ENCODE measurements at regions not wholly inside any gene's neighbourhood (a gene's known extent, or its start where the extent isn't known, plus 50 kb on each side); places are given as distances from the start of the nearest gene placed in this dataset.

- Histone ChIP-seq H3K36me3 (ENCODE audit: control insufficient read depth, insufficient read depth, low read length, severe bottlenecking) (no peaks in the 10 kb centered on the region), H3K27me3 (replicated peaks; ENCODE audit: control insufficient read depth, insufficient read depth, low read length) (no peaks in the 10 kb centered on the region), H3K4me3 (ENCODE audit: low read length) (no peak overlapping the region), H3K4me1 (ENCODE audit: control insufficient read depth, insufficient read depth, low read length) (peaks cover under 1% of the 10 kb centered on the region), H3K9me3 (ENCODE audit: control insufficient read depth, low read length) (no peaks in the 10 kb centered on the region), H3K9ac (ENCODE audit: low read length) (no peak overlapping the region)
- DNase-seq (ENCODE audit: low read depth) = no peak
Observed at GRCh38 chr2:65551528-65551927, 119.1 kb upstream of the SPRED2 start.

- Histone ChIP-seq H3K27me3 (replicated peaks; ENCODE audit: control insufficient read depth, insufficient read depth, low read length) (no peaks in the 10 kb centered on the region), H3K9me3 (ENCODE audit: control insufficient read depth, low read length) (no peaks in the 10 kb centered on the region), H3K4me3 (ENCODE audit: low read length) (no peak overlapping the region), H3K4me1 (ENCODE audit: control insufficient read depth, insufficient read depth, low read length) (peaks cover 14% of the 10 kb centered on the region), H3K9ac (ENCODE audit: low read length) (no peak overlapping the region), H3K36me3 (ENCODE audit: control insufficient read depth, insufficient read depth, low read length, severe bottlenecking) (no peaks in the 10 kb centered on the region)
- no peak for DNase-seq (ENCODE audit: low read depth)
Observed at GRCh38 chr2:65550246-65550645, 117.8 kb upstream of the SPRED2 start.

- no peaks in the 10 kb centered on the region for H3K9me3 ChIP-seq (ENCODE audit: control insufficient read depth, low read length)
- no peak overlapping the region for H3K9ac ChIP-seq (ENCODE audit: low read length)
- no peaks in the 10 kb centered on the region for H3K27me3 ChIP-seq (replicated peaks; ENCODE audit: control insufficient read depth, insufficient read depth, low read length)
- no peaks in the 10 kb centered on the region for H3K36me3 ChIP-seq (ENCODE audit: control insufficient read depth, insufficient read depth, low read length, severe bottlenecking)
- no peak for DNase-seq (ENCODE audit: low read depth)
- no peak overlapping the region for H3K4me3 ChIP-seq (ENCODE audit: low read length)
- peaks cover 15% of the 10 kb centered on the region for H3K4me1 ChIP-seq (ENCODE audit: control insufficient read depth, insufficient read depth, low read length)
Observed at GRCh38 chr2:65549631-65550030, 117.2 kb upstream of the SPRED2 start.

- Histone ChIP-seq H3K4me1 (ENCODE audit: control insufficient read depth, insufficient read depth, low read length) (peaks cover 15% of the 10 kb centered on the region), H3K36me3 (ENCODE audit: control insufficient read depth, insufficient read depth, low read length, severe bottlenecking) (no peaks in the 10 kb centered on the region), H3K9me3 (ENCODE audit: control insufficient read depth, low read length) (no peaks in the 10 kb centered on the region), H3K27me3 (replicated peaks; ENCODE audit: control insufficient read depth, insufficient read depth, low read length) (no peaks in the 10 kb centered on the region), H3K9ac (ENCODE audit: low read length) (no peak overlapping the region), H3K4me3 (ENCODE audit: low read length) (no peak overlapping the region)
- DNase-seq (ENCODE audit: low read depth) = no peak
Observed at GRCh38 chr2:65549257-65549627, 116.8 kb upstream of the SPRED2 start.

GRCh38 chr2:65548576-65549256 lies 116.3 kb upstream of the SPRED2 start:
- Histone ChIP-seq H3K36me3 (ENCODE audit: control insufficient read depth, insufficient read depth, low read length, severe bottlenecking) (no peaks in the 10 kb centered on the region), H3K27me3 (replicated peaks; ENCODE audit: control insufficient read depth, insufficient read depth, low read length) (no peaks in the 10 kb centered on the region), H3K4me3 (ENCODE audit: low read length) (no peak overlapping the region), H3K9ac (ENCODE audit: low read length) (no peak overlapping the region), H3K4me1 (ENCODE audit: control insufficient read depth, insufficient read depth, low read length) (peaks cover 15% of the 10 kb centered on the region), H3K9me3 (ENCODE audit: control insufficient read depth, low read length) (no peaks in the 10 kb centered on the region)
- no peak for DNase-seq (ENCODE audit: low read depth)

GRCh38 chr2:65548064-65548463 lies 115.7 kb upstream of the SPRED2 start:
- Histone ChIP-seq H3K27me3 (replicated peaks; ENCODE audit: control insufficient read depth, insufficient read depth, low read length) (no peaks in the 10 kb centered on the region), H3K4me3 (ENCODE audit: low read length) (no peak overlapping the region), H3K4me1 (ENCODE audit: control insufficient read depth, insufficient read depth, low read length) (peaks cover 15% of the 10 kb centered on the region), H3K36me3 (ENCODE audit: control insufficient read depth, insufficient read depth, low read length, severe bottlenecking) (no peaks in the 10 kb centered on the region), H3K9ac (ENCODE audit: low read length) (no peak overlapping the region), H3K9me3 (ENCODE audit: control insufficient read depth, low read length) (no peaks in the 10 kb centered on the region)
- DNase-seq (ENCODE audit: low read depth) = no peak

GRCh38 chr2:65545837-65546805 lies 113.7 kb upstream of the SPRED2 start:
- Histone ChIP-seq H3K4me3 (ENCODE audit: low read length) (peak overlapping the region; percentile 16), H3K36me3 (ENCODE audit: control insufficient read depth, insufficient read depth, low read length, severe bottlenecking) (no peaks in the 10 kb centered on the region), H3K4me1 (ENCODE audit: control insufficient read depth, insufficient read depth, low read length) (peaks cover 15% of the 10 kb centered on the region), H3K9me3 (ENCODE audit: control insufficient read depth, low read length) (no peaks in the 10 kb centered on the region), H3K27me3 (replicated peaks; ENCODE audit: control insufficient read depth, insufficient read depth, low read length) (no peaks in the 10 kb centered on the region), H3K9ac (ENCODE audit: low read length) (peak overlapping the region; percentile 35)
- no peak for DNase-seq (ENCODE audit: low read depth)

- H3K4me3 ChIP-seq (ENCODE audit: low read length) = no peak overlapping the region
- H3K4me1 ChIP-seq (ENCODE audit: control insufficient read depth, insufficient read depth, low read length) = peaks cover 25% of the 10 kb centered on the region
- no peak for DNase-seq (ENCODE audit: low read depth)
- H3K9me3 ChIP-seq (ENCODE audit: control insufficient read depth, low read length) = no peaks in the 10 kb centered on the region
- no peaks in the 10 kb centered on the region for H3K36me3 ChIP-seq (ENCODE audit: control insufficient read depth, insufficient read depth, low read length, severe bottlenecking)
- no peak overlapping the region for H3K9ac ChIP-seq (ENCODE audit: low read length)
- H3K27me3 ChIP-seq (replicated peaks; ENCODE audit: control insufficient read depth, insufficient read depth, low read length) = no peaks in the 10 kb centered on the region
Observed at GRCh38 chr2:65541773-65542172, 109.4 kb upstream of the SPRED2 start.

- no peaks in the 10 kb centered on the region for H3K36me3 ChIP-seq (ENCODE audit: control insufficient read depth, insufficient read depth, low read length, severe bottlenecking)
- H3K27me3 ChIP-seq (replicated peaks; ENCODE audit: control insufficient read depth, insufficient read depth, low read length) = no peaks in the 10 kb centered on the region
- peaks cover 10% of the 10 kb centered on the region for H3K4me1 ChIP-seq (ENCODE audit: control insufficient read depth, insufficient read depth, low read length)
- H3K4me3 ChIP-seq (ENCODE audit: low read length) = no peak overlapping the region
- DNase-seq (ENCODE audit: low read depth) = no peak
- no peaks in the 10 kb centered on the region for H3K9me3 ChIP-seq (ENCODE audit: control insufficient read depth, low read length)
- no peak overlapping the region for H3K9ac ChIP-seq (ENCODE audit: low read length)
Observed at GRCh38 chr2:65539633-65540032, 107.2 kb upstream of the SPRED2 start.

- Histone ChIP-seq H3K9ac (ENCODE audit: low read length) (no peak overlapping the region), H3K27me3 (replicated peaks; ENCODE audit: control insufficient read depth, insufficient read depth, low read length) (no peaks in the 10 kb centered on the region), H3K4me3 (ENCODE audit: low read length) (no peak overlapping the region), H3K36me3 (ENCODE audit: control insufficient read depth, insufficient read depth, low read length, severe bottlenecking) (no peaks in the 10 kb centered on the region), H3K4me1 (ENCODE audit: control insufficient read depth, insufficient read depth, low read length) (peaks cover 10% of the 10 kb centered on the region), H3K9me3 (ENCODE audit: control insufficient read depth, low read length) (no peaks in the 10 kb centered on the region)
- DNase-seq (ENCODE audit: low read depth) = peak; percentile 42
Observed at GRCh38 chr2:65537651-65538385, 105.4 kb upstream of the SPRED2 start.

GRCh38 chr2:65536596-65536995 lies 104.2 kb upstream of the SPRED2 start:
- no peak for DNase-seq (ENCODE audit: low read depth)
- Histone ChIP-seq H3K4me1 (ENCODE audit: control insufficient read depth, insufficient read depth, low read length) (peaks cover 10% of the 10 kb centered on the region), H3K27me3 (replicated peaks; ENCODE audit: control insufficient read depth, insufficient read depth, low read length) (no peaks in the 10 kb centered on the region), H3K36me3 (ENCODE audit: control insufficient read depth, insufficient read depth, low read length, severe bottlenecking) (no peaks in the 10 kb centered on the region), H3K4me3 (ENCODE audit: low read length) (no peak overlapping the region), H3K9me3 (ENCODE audit: control insufficient read depth, low read length) (no peaks in the 10 kb centered on the region), H3K9ac (ENCODE audit: low read length) (no peak overlapping the region)

Data from adipocyte (in vitro differentiated cells).